ENCODE measurements at regions not wholly inside any gene's neighbourhood (a gene's known extent, or its start where the extent isn't known, plus 50 kb on each side); places are given as distances from the start of the nearest gene placed in this dataset.

DNA sequence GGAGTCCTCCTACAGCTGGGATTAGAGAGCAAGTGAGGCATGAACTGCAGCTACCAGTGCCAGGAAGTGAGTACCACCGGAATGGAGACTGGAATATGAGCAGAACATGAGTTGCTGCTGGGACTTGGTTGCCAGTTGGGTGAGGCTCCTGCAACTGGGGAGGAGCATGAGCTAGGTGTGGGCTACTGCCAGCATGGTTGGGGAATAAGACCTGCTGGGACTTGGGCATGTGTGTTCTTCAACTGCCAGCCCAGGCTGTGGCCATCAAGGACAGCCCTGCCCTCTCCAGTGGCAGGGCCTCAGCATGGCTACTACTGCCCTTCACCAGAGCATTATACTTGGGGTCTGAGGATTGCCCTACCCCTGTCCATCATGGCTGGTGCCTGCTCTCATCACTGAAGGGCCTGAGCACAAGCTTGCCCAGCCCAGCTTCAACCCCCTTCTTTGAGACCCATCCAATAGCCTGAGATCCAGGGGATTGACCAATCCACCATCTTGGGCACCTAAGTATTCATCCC is 665.0 kb downstream of the ELAVL2 start:
- H3K9me3 Mint-ChIP-seq (ENCODE audit: unreplicated experiment): peaks cover 4% of the 10 kb centered on the region
- no peaks in the 10 kb centered on the region for H3K27me3 Mint-ChIP-seq (ENCODE audit: unreplicated experiment)
- H3K4me1 Mint-ChIP-seq (ENCODE audit: unreplicated experiment): no peaks in the 10 kb centered on the region
- peak; percentile 73 for DNase-seq (ENCODE audit: extremely low spot score, unreplicated experiment)
- no peaks in the 10 kb centered on the region for H3K36me3 Mint-ChIP-seq (ENCODE audit: unreplicated experiment)
- no peak overlapping the region for H3K4me3 Mint-ChIP-seq (ENCODE audit: unreplicated experiment)
- H3K27ac Mint-ChIP-seq (ENCODE audit: unreplicated experiment): no peak overlapping the region
- TF ChIP-seq, protein P1, sequence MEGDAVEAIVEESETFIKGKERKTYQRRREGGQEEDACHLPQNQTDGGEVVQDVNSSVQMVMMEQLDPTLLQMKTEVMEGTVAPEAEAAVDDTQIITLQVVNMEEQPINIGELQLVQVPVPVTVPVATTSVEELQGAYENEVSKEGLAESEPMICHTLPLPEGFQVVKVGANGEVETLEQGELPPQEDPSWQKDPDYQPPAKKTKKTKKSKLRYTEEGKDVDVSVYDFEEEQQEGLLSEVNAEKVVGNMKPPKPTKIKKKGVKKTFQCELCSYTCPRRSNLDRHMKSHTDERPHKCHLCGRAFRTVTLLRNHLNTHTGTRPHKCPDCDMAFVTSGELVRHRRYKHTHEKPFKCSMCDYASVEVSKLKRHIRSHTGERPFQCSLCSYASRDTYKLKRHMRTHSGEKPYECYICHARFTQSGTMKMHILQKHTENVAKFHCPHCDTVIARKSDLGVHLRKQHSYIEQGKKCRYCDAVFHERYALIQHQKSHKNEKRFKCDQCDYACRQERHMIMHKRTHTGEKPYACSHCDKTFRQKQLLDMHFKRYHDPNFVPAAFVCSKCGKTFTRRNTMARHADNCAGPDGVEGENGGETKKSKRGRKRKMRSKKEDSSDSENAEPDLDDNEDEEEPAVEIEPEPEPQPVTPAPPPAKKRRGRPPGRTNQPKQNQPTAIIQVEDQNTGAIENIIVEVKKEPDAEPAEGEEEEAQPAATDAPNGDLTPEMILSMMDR (IDR thresholded peaks at IDR 0.05): no peak

DNA sequence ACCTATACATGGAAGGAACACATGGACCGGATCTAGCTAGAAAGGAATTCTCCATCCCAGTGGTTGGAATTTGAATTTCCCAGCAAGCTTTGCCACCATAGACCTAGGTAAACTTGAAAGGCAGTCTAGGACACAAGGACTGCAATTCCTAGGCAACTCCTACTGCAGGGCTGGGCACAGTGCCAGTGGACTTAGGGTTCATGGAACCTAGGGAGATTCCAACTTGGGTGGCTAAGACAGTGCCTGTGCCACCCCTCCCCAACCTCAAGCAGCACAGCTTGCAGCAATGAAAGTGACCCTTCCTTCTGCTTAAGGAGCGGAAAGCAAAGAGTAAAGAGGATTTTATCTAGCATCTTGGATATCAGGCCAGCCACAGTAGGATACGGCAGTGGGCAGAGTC is 663.3 kb downstream of the ELAVL2 start:
- peak; percentile 75 for DNase-seq (ENCODE audit: extremely low spot score, unreplicated experiment)
- no peak overlapping the region for H3K4me3 Mint-ChIP-seq (ENCODE audit: unreplicated experiment)
- no peaks in the 10 kb centered on the region for H3K27me3 Mint-ChIP-seq (ENCODE audit: unreplicated experiment)
- H3K36me3 Mint-ChIP-seq (ENCODE audit: unreplicated experiment): no peaks in the 10 kb centered on the region
- peaks cover 4% of the 10 kb centered on the region for H3K9me3 Mint-ChIP-seq (ENCODE audit: unreplicated experiment)
- no peaks in the 10 kb centered on the region for H3K4me1 Mint-ChIP-seq (ENCODE audit: unreplicated experiment)
- TF ChIP-seq, protein P1 (IDR thresholded peaks at IDR 0.05): no peak
- no peak overlapping the region for H3K27ac Mint-ChIP-seq (ENCODE audit: unreplicated experiment)

DNA sequence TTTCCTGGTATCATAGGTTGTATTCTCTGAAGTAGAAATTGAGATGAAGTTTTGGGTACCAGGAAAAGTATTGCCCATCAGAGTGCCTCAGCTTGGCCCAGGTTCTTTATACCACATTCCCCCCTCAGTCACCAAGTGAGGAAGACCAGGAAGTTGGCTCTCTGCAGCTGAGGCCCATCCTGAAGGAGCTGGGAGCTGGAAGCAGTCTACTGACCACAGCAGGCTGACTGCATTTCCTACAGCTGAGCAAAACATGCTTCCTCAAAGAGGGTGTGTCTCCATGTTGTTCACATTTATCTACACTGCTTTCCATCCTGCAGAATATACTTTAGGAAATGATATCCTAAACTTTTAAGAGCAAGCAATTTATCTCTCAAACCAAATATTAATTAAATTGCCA is 654.6 kb downstream of the ELAVL2 start:
- no peaks in the 10 kb centered on the region for H3K36me3 Mint-ChIP-seq (ENCODE audit: unreplicated experiment)
- peaks cover 3% of the 10 kb centered on the region for H3K9me3 Mint-ChIP-seq (ENCODE audit: unreplicated experiment)
- no peak for DNase-seq (ENCODE audit: extremely low spot score, unreplicated experiment)
- H3K4me1 Mint-ChIP-seq (ENCODE audit: unreplicated experiment): no peaks in the 10 kb centered on the region
- H3K27ac Mint-ChIP-seq (ENCODE audit: unreplicated experiment): no peak overlapping the region
- TF ChIP-seq, protein P1 (IDR thresholded peaks at IDR 0.05): no peak
- no peak overlapping the region for H3K4me3 Mint-ChIP-seq (ENCODE audit: unreplicated experiment)
- no peaks in the 10 kb centered on the region for H3K27me3 Mint-ChIP-seq (ENCODE audit: unreplicated experiment)

DNA sequence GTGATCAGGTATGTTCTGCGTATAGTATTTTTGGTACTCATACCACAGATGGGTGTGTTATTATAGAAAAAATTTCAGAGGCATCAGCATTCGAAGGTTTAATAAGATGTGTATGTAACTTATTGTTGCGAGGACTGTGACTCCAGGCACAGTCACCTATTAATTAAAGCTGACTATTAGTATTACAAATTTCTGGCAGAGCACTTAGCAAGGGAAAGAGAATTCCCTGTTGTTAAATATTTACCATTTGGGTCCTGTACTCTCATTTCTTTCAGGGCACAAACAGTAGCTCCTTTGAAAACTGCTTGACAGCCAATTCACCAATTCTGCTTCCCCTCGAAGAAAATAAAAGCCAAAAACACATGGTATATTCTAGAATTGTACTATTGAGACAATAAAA is 653.8 kb downstream of the ELAVL2 start:
- Mint-ChIP-seq H3K9me3 (ENCODE audit: unreplicated experiment) (peaks cover 3% of the 10 kb centered on the region), H3K27me3 (ENCODE audit: unreplicated experiment) (no peaks in the 10 kb centered on the region), H3K4me3 (ENCODE audit: unreplicated experiment) (no peak overlapping the region), H3K27ac (ENCODE audit: unreplicated experiment) (no peak overlapping the region), H3K4me1 (ENCODE audit: unreplicated experiment) (no peaks in the 10 kb centered on the region), H3K36me3 (ENCODE audit: unreplicated experiment) (no peaks in the 10 kb centered on the region)
- TF ChIP-seq, protein P1 (IDR thresholded peaks at IDR 0.05): no peak
- no peak for DNase-seq (ENCODE audit: extremely low spot score, unreplicated experiment)

DNA sequence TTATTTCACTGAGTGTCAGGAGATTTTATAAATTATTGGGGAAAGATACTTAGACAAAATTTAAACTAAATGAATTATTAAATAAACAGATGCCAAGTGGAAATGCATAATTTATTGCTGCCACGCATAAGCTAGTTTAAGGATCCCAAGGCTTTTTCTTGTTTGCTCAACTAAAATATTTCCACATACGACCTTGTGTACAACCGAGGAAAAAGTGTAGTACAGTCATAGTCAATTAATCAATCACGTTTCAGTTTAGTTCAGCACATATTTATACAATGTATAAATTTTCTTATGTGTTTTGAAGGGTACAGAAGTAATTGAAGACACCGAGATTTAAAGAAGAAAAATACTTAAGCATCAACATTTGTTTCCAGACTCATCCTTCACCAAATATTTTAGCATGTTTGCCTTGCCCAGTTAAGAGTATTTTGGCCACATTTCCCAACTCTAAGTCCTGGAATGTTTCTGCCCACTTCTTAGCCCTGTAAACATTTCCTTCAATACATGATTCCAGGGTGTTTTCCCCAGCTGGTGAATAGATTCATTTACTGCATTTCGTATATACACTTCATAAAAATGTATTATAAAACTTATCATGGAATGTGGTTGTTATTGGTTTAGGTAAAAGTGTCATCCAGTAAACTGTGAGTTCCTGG is 652.9 kb downstream of the ELAVL2 start:
- no peak for DNase-seq (ENCODE audit: extremely low spot score, unreplicated experiment)
- Mint-ChIP-seq H3K27me3 (ENCODE audit: unreplicated experiment) (no peaks in the 10 kb centered on the region), H3K36me3 (ENCODE audit: unreplicated experiment) (no peaks in the 10 kb centered on the region), H3K4me3 (ENCODE audit: unreplicated experiment) (no peak overlapping the region), H3K9me3 (ENCODE audit: unreplicated experiment) (peaks cover under 1% of the 10 kb centered on the region), H3K27ac (ENCODE audit: unreplicated experiment) (no peak overlapping the region), H3K4me1 (ENCODE audit: unreplicated experiment) (no peaks in the 10 kb centered on the region)
- TF ChIP-seq, protein P1 (IDR thresholded peaks at IDR 0.05): no peak

All from osteocyte (in vitro differentiated cells).